OCI-LY7 (cell line): ENCODE measurements at regions not wholly inside any gene's neighbourhood (a gene's known extent, or its start where the extent isn't known, plus 50 kb on each side); places are given as distances from the start of the nearest gene placed in this dataset.

ENCODE experiments used
- EZH2phosphoT487 ChIP-seq: fragments of 200-600 bp; sonication (generic); IDR thresholded peaks from 2 replicates; pipeline ENCODE4 v1.6.1; 2018; ENCODE audit warnings: low read depth, borderline replicate concordance, mild to moderate bottlenecking, mixed run types, antibody characterized with exemption, low read length, moderate library complexity, mixed read lengths
- TF ChIP-seq, protein P1 (sequence below): fragments of 200-600 bp; sonication (generic); conservative IDR thresholded peaks from 2 replicates; pipeline ENCODE4 v1.5.1; 2014; ENCODE audit warnings: mild to moderate bottlenecking, antibody characterized with exemption, low read length, moderate library complexity, mixed read lengths

DNA sequence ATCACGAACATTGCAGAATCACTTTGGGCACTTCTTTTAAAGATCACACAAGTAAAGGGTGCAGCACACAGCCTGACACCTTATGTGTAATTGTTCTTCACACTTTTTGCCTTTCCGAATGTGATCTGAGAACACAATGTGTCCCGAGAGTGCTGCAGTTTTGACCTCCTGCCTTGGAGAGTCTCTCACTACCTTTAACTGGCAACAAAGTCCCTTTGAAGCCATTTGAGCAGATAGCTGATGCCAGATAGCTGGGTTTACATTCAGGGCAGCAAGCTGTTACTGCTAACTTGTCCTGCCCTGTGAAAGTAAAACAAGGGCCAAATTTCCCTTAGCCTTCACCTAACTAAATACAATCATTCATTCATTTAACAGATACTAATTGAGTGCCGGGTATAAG, 411.0 kb upstream of the DYNLRB2 start:
- TF ChIP-seq EZH2phosphoT487 = no peak
- TF ChIP-seq, protein P1, sequence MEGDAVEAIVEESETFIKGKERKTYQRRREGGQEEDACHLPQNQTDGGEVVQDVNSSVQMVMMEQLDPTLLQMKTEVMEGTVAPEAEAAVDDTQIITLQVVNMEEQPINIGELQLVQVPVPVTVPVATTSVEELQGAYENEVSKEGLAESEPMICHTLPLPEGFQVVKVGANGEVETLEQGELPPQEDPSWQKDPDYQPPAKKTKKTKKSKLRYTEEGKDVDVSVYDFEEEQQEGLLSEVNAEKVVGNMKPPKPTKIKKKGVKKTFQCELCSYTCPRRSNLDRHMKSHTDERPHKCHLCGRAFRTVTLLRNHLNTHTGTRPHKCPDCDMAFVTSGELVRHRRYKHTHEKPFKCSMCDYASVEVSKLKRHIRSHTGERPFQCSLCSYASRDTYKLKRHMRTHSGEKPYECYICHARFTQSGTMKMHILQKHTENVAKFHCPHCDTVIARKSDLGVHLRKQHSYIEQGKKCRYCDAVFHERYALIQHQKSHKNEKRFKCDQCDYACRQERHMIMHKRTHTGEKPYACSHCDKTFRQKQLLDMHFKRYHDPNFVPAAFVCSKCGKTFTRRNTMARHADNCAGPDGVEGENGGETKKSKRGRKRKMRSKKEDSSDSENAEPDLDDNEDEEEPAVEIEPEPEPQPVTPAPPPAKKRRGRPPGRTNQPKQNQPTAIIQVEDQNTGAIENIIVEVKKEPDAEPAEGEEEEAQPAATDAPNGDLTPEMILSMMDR = no peak
